ENCODE measurements at regions not wholly inside any gene's neighbourhood (a gene's known extent, or its start where the extent isn't known, plus 50 kb on each side); places are given as distances from the start of the nearest gene placed in this dataset.

DNA sequence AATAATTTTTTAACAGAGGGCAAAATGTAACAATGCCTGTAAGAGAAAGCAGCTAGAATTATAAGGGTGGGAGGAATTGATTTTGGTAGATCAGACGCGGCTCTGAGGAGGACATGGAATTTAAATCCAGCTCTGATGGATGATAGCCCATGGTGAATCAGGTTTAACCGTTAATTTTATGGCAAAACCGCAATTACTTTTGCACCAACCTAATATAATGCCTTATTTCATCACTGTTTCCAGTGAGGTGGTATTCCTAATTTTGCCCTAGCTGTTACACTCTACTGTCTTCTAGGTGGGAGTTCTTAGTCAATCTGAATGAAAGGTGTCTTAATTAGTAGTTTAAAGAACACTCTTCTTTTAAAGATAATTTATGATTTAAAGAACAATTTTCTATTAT, 198.3 kb upstream of the SMLR1 start:
- Histone ChIP-seq H3K9me3 (ENCODE audit: control insufficient read depth, insufficient read depth, low read depth, low read length) (no peaks in the 10 kb centered on the region), H3K4me3 (ENCODE audit: low read depth in 2 of 2, low read length in 2 of 2) (no peak overlapping the region), H3K27ac (ENCODE audit: low read length) (no peak overlapping the region), H3K4me1 (ENCODE audit: control insufficient read depth, insufficient read depth, low read length) (no peaks in the 10 kb centered on the region), H3K36me3 (ENCODE audit: control insufficient read depth, insufficient read depth, low read length) (no peaks in the 10 kb centered on the region), H3K27me3 (ENCODE audit: control insufficient read depth, insufficient read depth, low read length) (no peaks in the 10 kb centered on the region)
- no peak for TF ChIP-seq POLR2AphosphoS5 (IDR thresholded peaks at IDR 0.05; ENCODE audit: low read depth, low read length)
- BruUV-seq (replicated peaks) = no TSS peak
- no peak for DNase-seq (ENCODE audit: low read depth, low spot score)
- ChIA-PET POLR2A (no interaction called here), CTCF (no interaction called here)
- in situ Hi-C loops (cut with HindIII; ENCODE audit: low pct_unique_long_range_greater_than_20kb, low sequenced_read_pairs) = no loop called here
- ATAC-seq = no peak
- intact Hi-C loops (cut with micrococcal nuclease; ENCODE audit: unreplicated experiment) = no loop called here

DNA sequence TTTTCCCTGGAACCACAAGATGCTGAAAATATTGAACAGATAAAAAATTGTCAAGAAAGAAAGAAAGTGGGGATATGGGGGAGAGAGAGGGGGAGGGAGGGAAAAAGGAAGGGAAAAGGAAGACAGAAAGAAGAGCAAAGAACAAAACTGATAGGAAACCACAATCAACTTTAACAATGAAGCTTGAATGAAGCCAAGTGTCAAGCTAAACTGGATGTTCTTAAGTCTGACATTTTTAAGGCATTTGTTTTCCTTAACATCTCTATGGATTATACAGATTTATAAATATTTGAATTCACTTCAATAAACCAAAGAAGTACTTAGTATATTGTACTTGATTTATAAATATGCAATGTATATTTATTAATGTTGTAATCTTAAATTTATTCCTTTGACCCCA, 197.6 kb upstream of the SMLR1 start:
- no peaks in the 10 kb centered on the region for H3K27me3 ChIP-seq (ENCODE audit: control insufficient read depth, insufficient read depth, low read length)
- H3K9me3 ChIP-seq (ENCODE audit: control insufficient read depth, insufficient read depth, low read depth, low read length) = no peaks in the 10 kb centered on the region
- no peak overlapping the region for H3K27ac ChIP-seq (ENCODE audit: low read length)
- H3K36me3 ChIP-seq (ENCODE audit: control insufficient read depth, insufficient read depth, low read length) = no peaks in the 10 kb centered on the region
- no peak overlapping the region for H3K4me3 ChIP-seq (ENCODE audit: low read depth in 2 of 2, low read length in 2 of 2)
- intact Hi-C loops (cut with micrococcal nuclease; ENCODE audit: unreplicated experiment) (no loop called here), in situ Hi-C loops (cut with HindIII; ENCODE audit: low pct_unique_long_range_greater_than_20kb, low sequenced_read_pairs) (no loop called here)
- H3K4me1 ChIP-seq (ENCODE audit: control insufficient read depth, insufficient read depth, low read length) = no peaks in the 10 kb centered on the region
- ATAC-seq (no peak), DNase-seq (ENCODE audit: low read depth, low spot score) (no peak)
- BruUV-seq (replicated peaks) = no TSS peak
- TF ChIP-seq, protein P1, sequence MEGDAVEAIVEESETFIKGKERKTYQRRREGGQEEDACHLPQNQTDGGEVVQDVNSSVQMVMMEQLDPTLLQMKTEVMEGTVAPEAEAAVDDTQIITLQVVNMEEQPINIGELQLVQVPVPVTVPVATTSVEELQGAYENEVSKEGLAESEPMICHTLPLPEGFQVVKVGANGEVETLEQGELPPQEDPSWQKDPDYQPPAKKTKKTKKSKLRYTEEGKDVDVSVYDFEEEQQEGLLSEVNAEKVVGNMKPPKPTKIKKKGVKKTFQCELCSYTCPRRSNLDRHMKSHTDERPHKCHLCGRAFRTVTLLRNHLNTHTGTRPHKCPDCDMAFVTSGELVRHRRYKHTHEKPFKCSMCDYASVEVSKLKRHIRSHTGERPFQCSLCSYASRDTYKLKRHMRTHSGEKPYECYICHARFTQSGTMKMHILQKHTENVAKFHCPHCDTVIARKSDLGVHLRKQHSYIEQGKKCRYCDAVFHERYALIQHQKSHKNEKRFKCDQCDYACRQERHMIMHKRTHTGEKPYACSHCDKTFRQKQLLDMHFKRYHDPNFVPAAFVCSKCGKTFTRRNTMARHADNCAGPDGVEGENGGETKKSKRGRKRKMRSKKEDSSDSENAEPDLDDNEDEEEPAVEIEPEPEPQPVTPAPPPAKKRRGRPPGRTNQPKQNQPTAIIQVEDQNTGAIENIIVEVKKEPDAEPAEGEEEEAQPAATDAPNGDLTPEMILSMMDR (IDR thresholded peaks at IDR 0.05) = no peak
- TF ChIP-seq TCF7L2 (IDR thresholded peaks at IDR 0.05; ENCODE audit: low read depth, low read length) (no peak), SIN3A (IDR thresholded peaks at IDR 0.05; ENCODE audit: borderline replicate concordance, insufficient read depth, low read depth, low read length) (no peak), POLR2AphosphoS5 (IDR thresholded peaks at IDR 0.05; ENCODE audit: low read depth, low read length) (no peak)
- TF ChIP-seq, protein P2, sequence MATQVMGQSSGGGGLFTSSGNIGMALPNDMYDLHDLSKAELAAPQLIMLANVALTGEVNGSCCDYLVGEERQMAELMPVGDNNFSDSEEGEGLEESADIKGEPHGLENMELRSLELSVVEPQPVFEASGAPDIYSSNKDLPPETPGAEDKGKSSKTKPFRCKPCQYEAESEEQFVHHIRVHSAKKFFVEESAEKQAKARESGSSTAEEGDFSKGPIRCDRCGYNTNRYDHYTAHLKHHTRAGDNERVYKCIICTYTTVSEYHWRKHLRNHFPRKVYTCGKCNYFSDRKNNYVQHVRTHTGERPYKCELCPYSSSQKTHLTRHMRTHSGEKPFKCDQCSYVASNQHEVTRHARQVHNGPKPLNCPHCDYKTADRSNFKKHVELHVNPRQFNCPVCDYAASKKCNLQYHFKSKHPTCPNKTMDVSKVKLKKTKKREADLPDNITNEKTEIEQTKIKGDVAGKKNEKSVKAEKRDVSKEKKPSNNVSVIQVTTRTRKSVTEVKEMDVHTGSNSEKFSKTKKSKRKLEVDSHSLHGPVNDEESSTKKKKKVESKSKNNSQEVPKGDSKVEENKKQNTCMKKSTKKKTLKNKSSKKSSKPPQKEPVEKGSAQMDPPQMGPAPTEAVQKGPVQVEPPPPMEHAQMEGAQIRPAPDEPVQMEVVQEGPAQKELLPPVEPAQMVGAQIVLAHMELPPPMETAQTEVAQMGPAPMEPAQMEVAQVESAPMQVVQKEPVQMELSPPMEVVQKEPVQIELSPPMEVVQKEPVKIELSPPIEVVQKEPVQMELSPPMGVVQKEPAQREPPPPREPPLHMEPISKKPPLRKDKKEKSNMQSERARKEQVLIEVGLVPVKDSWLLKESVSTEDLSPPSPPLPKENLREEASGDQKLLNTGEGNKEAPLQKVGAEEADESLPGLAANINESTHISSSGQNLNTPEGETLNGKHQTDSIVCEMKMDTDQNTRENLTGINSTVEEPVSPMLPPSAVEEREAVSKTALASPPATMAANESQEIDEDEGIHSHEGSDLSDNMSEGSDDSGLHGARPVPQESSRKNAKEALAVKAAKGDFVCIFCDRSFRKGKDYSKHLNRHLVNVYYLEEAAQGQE (IDR thresholded peaks at IDR 0.05; ENCODE audit: insufficient read depth in 1 of 2, low read depth in 2 of 2, low read length in 1 of 2) = no peak
- ChIA-PET POLR2A (no interaction called here), CTCF (no interaction called here)

- intact Hi-C loops (cut with micrococcal nuclease; ENCODE audit: unreplicated experiment) = no loop called here
- H3K4me3 ChIP-seq (ENCODE audit: low read depth in 2 of 2, low read length in 2 of 2) = no peak overlapping the region
- no peaks in the 10 kb centered on the region for H3K36me3 ChIP-seq (ENCODE audit: control insufficient read depth, insufficient read depth, low read length)
- TF ChIP-seq, protein P1 (IDR thresholded peaks at IDR 0.05) = no peak
- TF ChIP-seq, protein P2 (IDR thresholded peaks at IDR 0.05; ENCODE audit: insufficient read depth in 1 of 2, low read depth in 2 of 2, low read length in 1 of 2) = no peak
- TF ChIP-seq SIN3A (IDR thresholded peaks at IDR 0.05; ENCODE audit: borderline replicate concordance, insufficient read depth, low read depth, low read length) (no peak), TCF7L2 (IDR thresholded peaks at IDR 0.05; ENCODE audit: low read depth, low read length) (no peak), POLR2AphosphoS5 (IDR thresholded peaks at IDR 0.05; ENCODE audit: low read depth, low read length) (no peak)
- ChIA-PET POLR2A (no interaction called here), CTCF (no interaction called here)
- no TSS peak for BruUV-seq (replicated peaks)
- no peaks in the 10 kb centered on the region for H3K4me1 ChIP-seq (ENCODE audit: control insufficient read depth, insufficient read depth, low read length)
- no peak overlapping the region for H3K27ac ChIP-seq (ENCODE audit: low read length)
- DNase-seq (ENCODE audit: low read depth, low spot score) (no peak), ATAC-seq (no peak)
- H3K27me3 ChIP-seq (ENCODE audit: control insufficient read depth, insufficient read depth, low read length) = no peaks in the 10 kb centered on the region
- in situ Hi-C loops (cut with HindIII; ENCODE audit: low pct_unique_long_range_greater_than_20kb, low sequenced_read_pairs) = no loop called here
- no peaks in the 10 kb centered on the region for H3K9me3 ChIP-seq (ENCODE audit: control insufficient read depth, insufficient read depth, low read depth, low read length)
Observed at GRCh38 chr6:130632277-130632676, 194.9 kb upstream of the SMLR1 start.
